ENCODE measurements at regions not wholly inside any gene's neighbourhood (a gene's known extent, or its start where the extent isn't known, plus 50 kb on each side); places are given as distances from the start of the nearest gene placed in this dataset.

- TF ChIP-seq EP300 (IDR thresholded peaks at IDR 0.05; ENCODE audit: low read length) (no peak), SMAD2 (IDR thresholded peaks at IDR 0.05; ENCODE audit: low read depth, low read length) (no peak), POLR2A (conservative IDR thresholded peaks at IDR 0.05) (no peak), DNMT1 (IDR thresholded peaks at IDR 0.05) (no peak), POLR2AphosphoS5 (IDR thresholded peaks at IDR 0.05; ENCODE audit: control insufficient read depth, insufficient read depth, low read depth, low read length) (no peak), ZNF274 (IDR thresholded peaks at IDR 0.05; ENCODE audit: borderline replicate concordance, low read depth, low read length) (no peak), NFYB (IDR thresholded peaks at IDR 0.05; ENCODE audit: extremely low read depth, insufficient read length) (no peak), CHD7 (IDR thresholded peaks at IDR 0.05; ENCODE audit: low read depth, low read length) (no peak), HNRNPUL1 (IDR thresholded peaks at IDR 0.05; ENCODE audit: low read length) (no peak), XRCC5 (IDR thresholded peaks at IDR 0.05; ENCODE audit: low read depth, low read length) (no peak), MYC (IDR thresholded peaks at IDR 0.05; ENCODE audit: low read depth, low read length) (no peak), MYC (CRISPR knock-in tag; IDR thresholded peaks at IDR 0.05; ENCODE audit: borderline replicate concordance, low read depth) (no peak)
- TF ChIP-seq, protein P1, sequence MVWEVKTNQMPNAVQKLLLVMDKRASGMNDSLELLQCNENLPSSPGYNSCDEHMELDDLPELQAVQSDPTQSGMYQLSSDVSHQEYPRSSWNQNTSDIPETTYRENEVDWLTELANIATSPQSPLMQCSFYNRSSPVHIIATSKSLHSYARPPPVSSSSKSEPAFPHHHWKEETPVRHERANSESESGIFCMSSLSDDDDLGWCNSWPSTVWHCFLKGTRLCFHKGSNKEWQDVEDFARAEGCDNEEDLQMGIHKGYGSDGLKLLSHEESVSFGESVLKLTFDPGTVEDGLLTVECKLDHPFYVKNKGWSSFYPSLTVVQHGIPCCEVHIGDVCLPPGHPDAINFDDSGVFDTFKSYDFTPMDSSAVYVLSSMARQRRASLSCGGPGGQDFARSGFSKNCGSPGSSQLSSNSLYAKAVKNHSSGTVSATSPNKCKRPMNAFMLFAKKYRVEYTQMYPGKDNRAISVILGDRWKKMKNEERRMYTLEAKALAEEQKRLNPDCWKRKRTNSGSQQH (CRISPR knock-in tag; IDR thresholded peaks at IDR 0.05), result no peak
- TF ChIP-seq, protein P2, sequence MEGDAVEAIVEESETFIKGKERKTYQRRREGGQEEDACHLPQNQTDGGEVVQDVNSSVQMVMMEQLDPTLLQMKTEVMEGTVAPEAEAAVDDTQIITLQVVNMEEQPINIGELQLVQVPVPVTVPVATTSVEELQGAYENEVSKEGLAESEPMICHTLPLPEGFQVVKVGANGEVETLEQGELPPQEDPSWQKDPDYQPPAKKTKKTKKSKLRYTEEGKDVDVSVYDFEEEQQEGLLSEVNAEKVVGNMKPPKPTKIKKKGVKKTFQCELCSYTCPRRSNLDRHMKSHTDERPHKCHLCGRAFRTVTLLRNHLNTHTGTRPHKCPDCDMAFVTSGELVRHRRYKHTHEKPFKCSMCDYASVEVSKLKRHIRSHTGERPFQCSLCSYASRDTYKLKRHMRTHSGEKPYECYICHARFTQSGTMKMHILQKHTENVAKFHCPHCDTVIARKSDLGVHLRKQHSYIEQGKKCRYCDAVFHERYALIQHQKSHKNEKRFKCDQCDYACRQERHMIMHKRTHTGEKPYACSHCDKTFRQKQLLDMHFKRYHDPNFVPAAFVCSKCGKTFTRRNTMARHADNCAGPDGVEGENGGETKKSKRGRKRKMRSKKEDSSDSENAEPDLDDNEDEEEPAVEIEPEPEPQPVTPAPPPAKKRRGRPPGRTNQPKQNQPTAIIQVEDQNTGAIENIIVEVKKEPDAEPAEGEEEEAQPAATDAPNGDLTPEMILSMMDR (IDR thresholded peaks at IDR 0.05 in 2 of 3, conservative IDR thresholded peaks at IDR 0.05 in 1 of 3; ENCODE audit: insufficient read depth in 2 of 3, low read depth in 1 of 3, low read length in 3 of 3), result no peak
These were observed 67.9 kb upstream of the PRR16 start for GRCh38 chr5:120396186-120396585.

Measured in K562 (cell line).